GM18520 (cell line): ENCODE measurements at regions not wholly inside any gene's neighbourhood (a gene's known extent, or its start where the extent isn't known, plus 50 kb on each side); places are given as distances from the start of the nearest gene placed in this dataset.

Experiments
- ATAC-seq: cut with Tn5 transposase; IDR thresholded peaks from one replicate; pipeline ENCODE4 v1.9.1; 2021; ENCODE audit not compliant: unreplicated experiment

DNA sequence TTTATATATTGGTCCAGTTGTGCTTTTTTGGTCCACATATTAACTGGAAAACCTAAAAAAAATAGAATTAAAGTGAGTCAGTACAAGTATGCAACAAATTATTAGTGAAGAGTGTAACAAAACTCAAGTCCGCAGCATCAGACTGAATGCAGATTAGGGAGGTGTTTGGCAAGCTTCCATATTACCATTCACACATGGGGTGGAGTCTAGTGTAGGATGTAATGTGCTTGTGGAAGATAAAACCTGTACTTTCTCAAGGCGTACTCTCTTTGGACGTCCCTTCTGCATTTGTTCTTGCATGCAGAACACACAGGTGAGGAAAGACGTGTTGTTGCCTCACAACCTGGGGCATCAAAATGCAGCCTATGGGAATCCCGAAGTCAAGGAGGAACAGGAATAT lies 668.7 kb downstream of the MRPL39 start:
- ATAC-seq, result no peak

DNA sequence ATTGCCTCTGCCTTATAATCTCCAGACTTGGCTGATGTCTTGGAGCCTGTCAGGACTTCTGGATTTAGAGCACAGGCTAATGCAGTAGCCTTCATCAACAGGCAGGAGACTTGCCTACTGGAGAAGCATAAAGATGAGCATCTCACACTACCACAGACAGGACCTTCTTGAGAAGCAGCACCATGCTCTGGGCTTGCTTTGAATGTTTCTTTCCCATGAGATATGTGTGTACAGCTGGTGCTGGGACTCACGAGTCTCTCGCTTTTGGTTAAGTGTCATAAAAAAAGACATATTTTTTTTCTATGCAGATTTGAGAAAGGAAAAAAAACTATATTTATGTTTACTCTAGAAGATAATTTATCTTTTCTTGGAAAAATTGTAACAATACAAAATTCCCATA lies 671.3 kb downstream of the MRPL39 start:
- ATAC-seq, result no peak

DNA sequence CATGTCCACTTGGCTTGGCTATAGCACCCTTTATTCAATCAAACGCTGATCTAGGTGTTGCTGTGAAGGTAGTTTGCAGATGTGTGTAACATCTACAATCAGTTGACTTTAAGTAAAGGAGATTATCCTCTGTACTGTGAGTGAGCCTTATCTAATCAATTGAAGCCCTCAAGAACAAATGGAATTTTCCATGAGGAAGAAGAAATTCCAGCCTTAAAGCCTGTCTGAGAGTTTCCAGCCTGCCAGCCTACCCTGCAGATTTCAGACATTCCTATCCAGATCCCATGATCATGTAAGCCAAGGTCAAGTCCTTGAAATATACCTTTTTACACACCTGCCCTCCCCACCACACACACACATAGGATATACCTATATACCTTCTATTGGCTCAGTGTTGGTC lies 696.7 kb downstream of the MRPL39 start:
- no peak for ATAC-seq

DNA sequence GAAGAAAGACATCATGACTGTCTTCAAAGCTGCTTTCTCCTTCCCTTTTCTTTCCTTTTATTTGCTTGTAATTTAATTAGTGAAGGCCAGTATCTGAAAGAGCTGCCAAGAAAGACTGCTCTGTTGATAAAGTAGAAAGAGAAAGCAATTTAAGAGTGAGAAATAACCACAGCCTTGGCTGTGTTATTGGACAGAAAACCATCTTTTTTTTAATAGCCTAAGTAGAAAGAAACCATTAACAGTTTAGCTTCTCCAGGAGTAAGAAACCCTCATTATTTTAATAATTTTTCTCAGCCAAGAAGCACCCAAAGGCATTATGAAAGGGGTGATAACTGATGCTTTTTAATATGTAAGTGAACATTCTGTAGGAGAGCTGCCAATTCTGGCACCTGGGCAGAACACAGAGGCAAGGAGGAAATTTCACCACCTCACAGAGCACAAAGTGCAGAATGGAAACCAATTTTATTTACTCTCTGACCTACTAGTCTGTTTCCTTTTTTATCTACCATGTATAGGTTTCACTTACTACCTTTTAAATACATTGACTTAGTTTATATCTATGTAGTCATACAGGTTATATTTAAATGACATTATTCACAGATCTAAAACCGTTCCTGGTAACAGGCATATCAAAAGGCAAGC lies 703.2 kb downstream of the MRPL39 start:
- ATAC-seq, result no peak

DNA sequence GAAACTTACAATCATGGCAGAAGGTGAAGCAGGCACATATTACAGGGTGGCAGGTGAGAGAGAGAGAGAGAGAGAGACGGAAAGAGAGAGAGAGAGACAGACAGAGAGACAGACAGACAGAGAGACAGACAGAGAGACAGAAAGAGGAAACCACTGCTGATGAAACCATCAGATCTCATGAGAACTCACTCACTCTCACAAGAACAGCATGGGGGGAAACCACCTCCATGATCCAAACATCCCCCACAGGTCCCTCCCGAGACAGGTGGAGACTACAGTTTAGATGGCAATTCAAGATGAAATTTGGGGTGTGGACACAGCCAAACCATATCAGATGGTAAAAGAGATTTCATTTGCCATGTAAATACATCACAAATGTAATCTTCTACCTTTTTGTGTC lies 708.1 kb downstream of the MRPL39 start:
- peak; percentile 36 for ATAC-seq

DNA sequence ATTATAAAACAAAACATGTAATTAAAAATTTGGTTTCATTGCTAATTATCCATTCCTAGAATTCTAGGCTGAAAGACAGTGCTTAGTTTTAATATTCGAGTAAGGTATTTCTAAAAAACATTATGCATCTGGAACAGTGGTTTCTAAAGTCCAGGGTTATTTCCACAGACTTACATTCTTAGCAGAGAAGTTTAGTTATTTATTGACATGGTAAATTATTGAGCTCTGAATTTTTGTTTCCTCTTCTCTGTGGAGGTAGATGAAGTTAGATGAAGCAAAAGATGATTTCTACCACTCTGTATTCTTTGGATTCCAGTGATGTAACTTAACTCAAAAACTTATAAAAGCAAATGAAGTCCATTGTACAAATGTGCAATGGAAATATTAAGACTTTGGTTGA lies 709.4 kb downstream of the MRPL39 start:
- no peak for ATAC-seq

DNA sequence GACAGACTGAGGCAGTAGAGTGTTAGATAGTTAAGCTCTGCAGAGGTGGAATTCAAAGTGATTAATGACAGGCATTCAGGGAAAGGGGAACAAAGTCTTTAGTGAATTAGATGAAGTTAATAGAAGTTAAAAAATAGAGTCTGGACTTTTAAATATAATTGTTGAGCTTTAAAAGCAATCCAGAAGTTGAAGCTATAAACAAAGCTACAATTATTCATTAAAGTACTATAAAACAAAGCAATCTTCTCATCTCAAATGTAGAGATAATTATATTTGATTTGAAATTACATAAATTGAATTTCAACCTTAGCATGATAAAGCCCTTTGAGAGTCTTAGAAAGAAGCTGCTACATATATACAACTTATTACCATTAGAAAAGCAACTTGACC lies 710.6 kb downstream of the MRPL39 start:
- ATAC-seq, result no peak

DNA sequence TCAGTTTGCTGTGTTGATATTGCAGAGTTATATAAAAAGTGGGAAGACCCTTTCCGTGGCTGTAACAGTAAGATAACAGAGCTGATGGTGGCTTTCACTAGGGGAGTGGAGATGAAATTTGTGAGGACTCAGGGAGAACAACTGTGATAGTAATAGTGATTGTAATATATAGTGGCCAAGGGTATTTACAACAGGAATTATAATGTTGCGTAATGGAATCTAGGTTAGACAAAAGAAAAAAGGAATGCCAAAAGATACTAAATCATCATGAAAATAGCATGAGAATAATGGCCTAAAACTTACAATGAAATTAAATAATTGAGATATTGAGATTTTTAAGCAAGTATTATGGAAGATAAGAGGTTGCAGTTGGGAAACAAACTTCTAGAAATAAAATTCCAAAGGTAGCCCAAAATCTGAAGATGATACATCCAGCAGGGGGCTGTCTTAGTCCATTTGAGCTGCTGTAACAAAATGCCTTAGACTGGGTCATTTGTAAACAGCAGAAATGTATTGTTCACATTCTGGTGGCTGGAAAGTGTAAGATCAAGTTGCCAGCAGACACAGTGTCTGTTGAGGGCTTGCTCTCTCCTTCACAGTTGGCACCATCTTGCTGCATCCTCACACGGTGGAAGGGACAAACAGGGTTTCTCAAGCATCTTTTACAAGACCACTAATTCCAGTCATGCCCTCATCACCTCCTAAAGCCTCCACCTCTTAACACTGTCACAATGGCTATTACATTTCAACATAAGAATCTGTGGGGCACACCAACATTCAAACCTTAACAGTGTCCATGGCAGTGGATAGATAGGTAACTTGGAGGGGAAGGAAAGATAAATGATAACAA lies 711.2 kb downstream of the MRPL39 start:
- ATAC-seq, result peak; percentile 63

DNA sequence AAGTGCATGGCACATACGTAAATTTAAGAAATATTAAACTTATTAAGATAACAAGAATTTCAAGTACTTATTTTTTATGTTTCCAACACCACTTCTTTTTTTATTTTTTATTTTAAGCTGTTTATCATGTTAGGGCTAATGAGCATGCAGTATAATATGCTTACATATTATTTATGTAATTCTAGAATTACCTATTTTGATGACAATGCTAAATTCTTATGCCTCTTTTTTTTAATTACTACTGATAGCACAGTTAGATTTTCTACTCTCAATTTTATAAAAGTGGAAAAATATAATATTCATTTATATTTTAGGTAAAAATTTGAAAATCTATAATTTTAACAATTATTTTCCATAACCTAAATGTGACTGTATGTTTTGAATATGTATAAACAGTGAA lies 713.0 kb downstream of the MRPL39 start:
- ATAC-seq, result no peak

DNA sequence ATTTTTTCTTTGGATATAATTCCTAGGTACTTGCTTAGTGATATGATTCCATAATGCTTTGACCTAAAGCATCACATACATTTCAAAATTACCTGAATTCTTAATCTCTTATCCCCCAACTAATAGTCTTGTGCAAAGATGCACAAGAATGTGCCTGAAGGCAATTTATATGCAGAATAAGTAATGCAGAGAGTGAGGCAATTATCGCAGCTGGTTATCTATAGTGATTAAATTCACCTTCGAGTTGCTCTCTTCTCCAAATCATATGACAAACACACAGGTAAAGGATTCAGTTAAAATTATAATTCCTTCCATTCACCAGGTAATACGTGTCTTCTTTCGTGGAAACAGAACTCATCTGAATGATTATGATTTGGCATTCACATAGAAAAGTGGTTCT lies 717.3 kb downstream of the MRPL39 start:
- no peak for ATAC-seq

DNA sequence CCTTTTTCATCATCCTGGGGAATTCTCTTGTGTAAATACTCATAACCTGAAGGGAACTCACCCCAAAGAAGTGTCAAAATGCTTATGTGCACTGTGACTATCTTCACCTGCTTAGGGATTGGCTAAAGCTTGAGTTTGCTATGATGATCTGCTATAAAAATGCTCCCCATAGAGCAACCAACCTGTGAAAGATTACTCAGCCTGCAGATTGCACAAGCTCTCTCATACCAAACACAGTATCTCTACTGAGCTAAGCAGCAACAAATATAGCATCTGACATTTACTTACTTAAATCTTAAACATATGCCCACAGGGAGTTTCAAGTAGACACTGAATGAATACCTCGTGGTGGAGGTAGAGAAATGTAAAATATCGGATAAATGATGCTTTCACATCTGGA lies 725.8 kb downstream of the MRPL39 start:
- no peak for ATAC-seq

DNA sequence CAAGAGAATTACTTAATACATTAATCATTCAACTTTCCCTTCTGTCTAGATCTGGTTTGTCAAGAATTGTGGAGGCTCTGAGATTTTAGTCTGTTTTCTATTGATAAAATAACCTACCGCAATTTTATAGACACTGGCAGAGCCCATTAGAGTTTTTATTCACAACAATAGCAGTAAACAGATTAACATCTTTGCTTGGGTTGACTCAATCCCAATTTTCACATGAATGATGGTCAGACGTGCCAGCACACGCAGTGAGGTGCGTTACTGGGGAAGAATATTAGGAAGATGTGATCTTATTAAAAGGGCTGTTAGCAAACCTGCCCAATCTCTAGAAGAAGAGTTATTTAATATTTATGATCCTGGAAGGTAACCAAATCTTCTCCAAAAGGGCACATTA lies 736.6 kb downstream of the MRPL39 start:
- no peak for ATAC-seq

DNA sequence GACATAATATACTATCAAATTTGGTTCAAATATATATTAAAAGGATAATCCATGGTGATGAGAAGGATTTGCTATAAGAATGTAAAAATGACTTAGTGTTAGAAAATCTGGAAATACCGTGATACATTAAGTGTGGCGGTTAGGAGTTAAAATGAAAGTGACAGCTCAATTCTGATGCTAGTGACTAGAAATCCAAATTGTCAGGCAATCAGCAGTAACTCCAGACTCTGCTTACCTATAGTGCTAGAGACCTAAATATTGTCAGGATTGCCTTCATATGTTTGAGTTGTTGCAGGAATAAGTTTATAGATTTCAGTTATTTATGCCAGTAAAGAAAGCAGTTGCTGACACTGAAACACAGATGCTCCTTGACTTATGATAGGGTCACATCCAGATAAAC lies 737.4 kb downstream of the MRPL39 start:
- ATAC-seq, result no peak

DNA sequence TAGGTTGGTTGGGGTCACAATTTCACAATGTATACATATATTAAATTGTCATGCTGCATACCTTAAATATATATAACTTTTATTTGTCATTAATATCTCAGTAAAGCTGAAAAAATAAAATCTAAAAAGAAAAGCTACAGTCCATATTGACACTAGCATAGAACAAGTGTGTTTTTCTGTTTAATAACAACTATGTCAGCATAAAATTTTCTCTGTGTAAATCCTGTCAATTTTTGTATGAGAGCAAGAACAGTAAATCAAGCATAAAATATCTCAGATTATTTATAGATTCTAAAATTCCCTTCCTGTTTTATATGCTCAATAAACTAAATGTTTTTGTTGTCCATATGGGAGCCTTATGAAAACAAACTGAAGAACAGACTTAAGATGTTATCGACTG lies 739.2 kb downstream of the MRPL39 start:
- ATAC-seq, result no peak

DNA sequence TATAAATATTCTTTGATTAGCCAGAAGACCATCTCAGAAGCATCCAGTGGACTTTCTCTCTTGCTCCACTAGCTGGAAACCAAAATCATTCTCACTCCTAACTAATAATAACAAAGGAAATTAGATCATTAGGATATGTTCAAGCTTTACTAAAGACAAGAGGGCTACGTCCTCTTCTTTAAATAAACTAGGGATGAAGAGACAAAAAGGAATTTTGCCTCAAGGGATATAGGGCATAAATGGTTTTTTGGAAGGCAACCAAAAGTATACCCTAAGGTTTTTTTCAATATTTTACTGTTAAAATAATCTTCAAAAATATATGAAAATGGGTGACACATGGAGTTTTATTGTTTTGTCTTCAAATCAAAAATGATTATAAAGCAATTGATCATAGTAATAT lies 745.8 kb downstream of the MRPL39 start:
- ATAC-seq, result no peak

DNA sequence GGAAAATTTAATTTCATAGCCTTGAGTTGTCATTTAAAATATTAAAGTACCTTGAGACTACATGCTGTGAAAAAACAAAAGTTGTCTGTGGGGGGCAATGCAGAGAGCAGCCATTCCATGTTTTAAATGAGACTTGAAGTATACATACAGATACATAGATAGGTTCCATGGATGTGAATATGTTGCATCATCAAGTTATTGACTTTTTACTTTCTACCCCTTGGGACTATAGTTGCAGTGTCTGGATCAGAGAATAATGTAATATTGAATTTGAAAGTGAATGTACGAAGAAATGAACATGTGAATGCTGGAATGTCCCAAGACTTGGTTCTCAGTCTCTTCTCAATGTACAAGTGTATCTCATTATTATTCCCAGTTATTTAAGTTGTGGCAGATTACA lies 751.0 kb downstream of the MRPL39 start:
- ATAC-seq, result no peak

DNA sequence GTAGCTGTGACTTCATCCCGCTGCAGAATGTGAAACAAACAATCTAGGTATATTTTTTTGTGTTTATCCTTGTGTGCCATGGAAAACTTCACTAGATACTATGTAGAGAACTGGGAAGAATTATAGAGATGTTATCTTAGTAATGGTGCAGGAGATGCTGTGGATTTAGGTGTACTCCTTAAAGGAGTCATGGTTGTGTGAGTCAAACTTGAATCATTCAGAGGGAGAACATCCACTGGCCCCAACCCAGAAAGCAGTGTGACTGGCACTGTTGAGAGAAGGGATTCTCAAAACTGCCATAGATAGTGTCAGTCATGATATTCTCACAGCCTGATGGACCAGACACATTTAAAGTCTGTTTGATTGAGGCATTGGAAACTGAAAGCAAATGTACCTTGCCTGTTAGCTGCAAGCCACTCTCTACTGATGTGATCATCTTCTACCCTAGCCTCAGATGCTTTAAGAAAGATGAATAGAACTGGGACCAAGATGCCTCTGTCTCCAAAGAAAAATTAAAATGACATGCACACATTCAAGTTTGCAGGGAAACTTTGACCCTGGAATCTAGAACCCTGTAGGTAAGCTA lies 754.6 kb downstream of the MRPL39 start:
- ATAC-seq, result no peak

DNA sequence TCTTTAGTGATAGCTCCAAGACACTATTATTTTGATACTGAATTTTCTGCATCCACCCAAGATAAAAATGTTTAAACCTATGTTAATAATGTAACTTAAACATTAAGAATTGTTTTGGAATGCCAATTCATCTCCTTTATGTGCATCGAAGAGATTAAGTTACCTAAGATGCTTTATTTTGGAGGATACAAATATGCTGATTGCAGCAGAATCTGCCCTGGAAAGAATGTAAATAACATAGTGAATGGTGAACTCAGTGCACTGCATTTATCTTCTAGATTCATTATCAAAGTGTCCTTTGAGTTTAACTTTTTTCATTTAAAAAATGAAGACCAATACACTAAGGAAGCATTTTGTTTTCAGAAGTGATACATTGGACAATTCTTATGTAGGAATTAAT lies 757.2 kb downstream of the MRPL39 start:
- no peak for ATAC-seq

DNA sequence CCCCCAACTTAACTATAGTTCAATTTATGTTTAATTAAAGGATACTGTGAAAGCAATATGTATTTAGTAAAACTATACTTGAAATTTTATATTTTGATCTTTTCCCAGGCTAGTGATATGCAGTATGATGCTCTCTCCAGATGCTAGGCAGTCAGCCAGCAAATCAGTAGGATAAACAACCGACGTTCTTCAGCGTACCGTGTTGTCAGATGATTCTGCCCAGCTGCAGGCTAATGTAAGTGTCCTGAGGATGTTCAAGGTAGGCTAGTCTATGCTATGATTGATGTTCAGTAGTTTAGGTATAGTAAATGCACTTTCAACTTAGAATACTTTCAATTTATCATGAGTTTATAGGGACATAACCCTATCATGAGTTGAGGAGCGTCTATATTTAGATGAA lies 762.6 kb downstream of the MRPL39 start:
- no peak for ATAC-seq

DNA sequence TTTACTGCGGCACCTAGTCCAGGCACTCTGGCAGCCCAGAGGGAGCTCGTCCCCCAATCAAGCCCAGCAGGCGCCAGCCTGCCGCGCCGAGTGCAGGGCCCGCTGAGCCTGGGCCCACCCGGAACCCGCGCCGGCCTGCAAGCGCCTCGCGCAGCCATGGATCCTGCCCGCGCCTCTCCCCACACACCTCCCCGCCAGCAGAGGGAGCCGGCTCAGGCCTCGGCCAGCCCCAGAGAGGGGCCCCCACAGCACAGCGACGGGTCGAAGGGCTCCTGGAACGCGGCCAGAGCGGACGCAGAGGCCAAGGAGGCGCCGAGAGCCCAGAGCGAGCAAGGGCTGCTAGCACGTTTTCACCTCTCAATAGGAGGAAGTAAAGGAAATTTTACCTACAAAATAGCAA lies 767.0 kb downstream of the MRPL39 start:
- ATAC-seq, result no peak

DNA sequence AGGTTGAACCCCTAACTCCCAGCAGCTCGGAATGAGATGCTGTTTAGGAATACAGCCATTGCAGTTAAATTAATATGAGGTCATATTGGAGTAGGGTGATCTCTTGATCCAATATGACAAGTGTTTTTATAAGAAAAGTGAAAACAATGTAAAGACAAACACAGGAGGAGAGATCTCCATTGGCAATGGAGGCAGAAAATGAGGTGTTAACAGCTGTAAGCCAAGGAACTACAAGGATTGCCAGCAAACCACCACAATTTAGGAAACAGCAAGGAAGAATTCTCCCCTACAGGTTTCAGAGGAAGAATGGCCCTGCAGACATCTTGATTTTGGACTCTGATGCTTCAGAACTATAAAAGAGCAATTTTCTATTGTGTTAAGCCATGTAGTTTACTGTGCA lies 774.3 kb downstream of the MRPL39 start:
- no peak for ATAC-seq

DNA sequence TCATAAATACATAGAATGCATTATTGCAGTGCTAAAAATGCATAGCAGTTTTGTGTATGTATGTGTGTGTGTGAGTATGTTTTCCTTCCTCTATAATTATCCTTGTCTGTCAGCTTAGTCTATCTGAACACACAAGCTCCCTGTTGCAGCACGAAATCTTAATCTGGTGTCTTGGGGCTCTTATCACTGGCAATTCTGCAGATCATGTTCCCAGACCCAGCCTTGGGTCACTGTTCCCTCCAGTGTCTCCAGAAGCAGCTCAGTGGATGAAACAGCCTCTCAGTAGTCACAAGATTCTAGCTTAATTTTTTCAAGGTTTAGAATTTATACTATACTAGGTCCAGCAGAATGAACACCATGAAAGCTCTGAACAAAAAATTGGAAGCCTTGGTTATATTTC lies 777.9 kb downstream of the MRPL39 start:
- no peak for ATAC-seq
